ENCODE measurements at regions not wholly inside any gene's neighbourhood (a gene's known extent, or its start where the extent isn't known, plus 50 kb on each side); places are given as distances from the start of the nearest gene placed in this dataset.

DNA sequence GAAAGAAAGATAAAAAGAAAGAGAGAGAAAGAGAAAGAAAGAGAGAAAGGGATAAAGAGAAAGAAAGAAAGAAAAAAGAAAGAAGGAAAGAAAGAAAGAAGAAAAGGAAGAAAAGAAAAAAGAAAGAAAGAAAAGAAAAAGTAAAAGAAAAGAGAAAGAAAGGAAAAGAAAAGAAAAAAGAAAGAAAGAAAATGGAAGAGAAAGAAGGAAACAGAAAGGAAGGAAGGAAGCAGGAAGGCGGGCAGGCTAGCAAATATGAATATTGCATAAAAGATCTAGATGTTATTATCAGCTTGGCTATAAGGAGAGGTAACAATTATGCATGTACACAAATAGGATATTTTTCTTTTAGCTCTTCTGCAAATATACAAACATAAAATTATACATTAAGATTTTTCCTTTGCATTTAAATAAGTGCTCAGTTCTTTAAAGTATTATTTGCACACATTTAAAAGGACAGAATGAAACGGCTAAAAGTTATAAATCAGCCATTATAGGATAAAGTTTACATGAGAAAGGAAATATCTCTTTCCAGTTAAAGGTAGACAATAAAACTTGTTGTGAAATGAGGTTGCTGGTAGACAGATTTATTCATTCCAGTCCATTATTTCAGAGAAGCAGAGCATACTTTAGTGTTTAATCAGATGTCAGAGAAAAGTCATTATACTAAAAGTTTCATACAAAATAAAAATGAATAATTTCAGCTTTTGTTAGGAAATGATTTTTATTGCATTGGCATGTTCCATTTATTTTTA, 511.4 kb downstream of the KCNJ3 start:
- no peak overlapping the region for H3K27ac Mint-ChIP-seq
- H3K4me1 Mint-ChIP-seq (ENCODE audit: low read depth) = no peaks in the 10 kb centered on the region
- DNase-seq = no peak

GRCh38 chr2:155203178-155203577, 504.7 kb downstream of the KCNJ3 start:
- no peaks in the 10 kb centered on the region for H3K27me3 Mint-ChIP-seq (ENCODE audit: insufficient read depth)
- no peaks in the 10 kb centered on the region for H3K36me3 Mint-ChIP-seq (ENCODE audit: low read depth)
- DNase-seq = no peak
- no peak overlapping the region for H3K27ac Mint-ChIP-seq
- H3K4me3 Mint-ChIP-seq = no peak overlapping the region
- H3K9me3 Mint-ChIP-seq = peaks cover 19% of the 10 kb centered on the region
- TF ChIP-seq, protein P1, sequence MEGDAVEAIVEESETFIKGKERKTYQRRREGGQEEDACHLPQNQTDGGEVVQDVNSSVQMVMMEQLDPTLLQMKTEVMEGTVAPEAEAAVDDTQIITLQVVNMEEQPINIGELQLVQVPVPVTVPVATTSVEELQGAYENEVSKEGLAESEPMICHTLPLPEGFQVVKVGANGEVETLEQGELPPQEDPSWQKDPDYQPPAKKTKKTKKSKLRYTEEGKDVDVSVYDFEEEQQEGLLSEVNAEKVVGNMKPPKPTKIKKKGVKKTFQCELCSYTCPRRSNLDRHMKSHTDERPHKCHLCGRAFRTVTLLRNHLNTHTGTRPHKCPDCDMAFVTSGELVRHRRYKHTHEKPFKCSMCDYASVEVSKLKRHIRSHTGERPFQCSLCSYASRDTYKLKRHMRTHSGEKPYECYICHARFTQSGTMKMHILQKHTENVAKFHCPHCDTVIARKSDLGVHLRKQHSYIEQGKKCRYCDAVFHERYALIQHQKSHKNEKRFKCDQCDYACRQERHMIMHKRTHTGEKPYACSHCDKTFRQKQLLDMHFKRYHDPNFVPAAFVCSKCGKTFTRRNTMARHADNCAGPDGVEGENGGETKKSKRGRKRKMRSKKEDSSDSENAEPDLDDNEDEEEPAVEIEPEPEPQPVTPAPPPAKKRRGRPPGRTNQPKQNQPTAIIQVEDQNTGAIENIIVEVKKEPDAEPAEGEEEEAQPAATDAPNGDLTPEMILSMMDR (IDR thresholded peaks at IDR 0.05) = no peak
- no peaks in the 10 kb centered on the region for H3K4me1 Mint-ChIP-seq (ENCODE audit: low read depth)

More for the DNA sequence above, 511.4 kb downstream of the KCNJ3 start:
- Mint-ChIP-seq H3K27me3 (ENCODE audit: insufficient read depth) (no peaks in the 10 kb centered on the region), H3K4me3 (no peak overlapping the region), H3K36me3 (ENCODE audit: low read depth) (no peaks in the 10 kb centered on the region), H3K9me3 (peaks cover 37% of the 10 kb centered on the region)
- TF ChIP-seq, protein P1 (IDR thresholded peaks at IDR 0.05) = no peak

- H3K4me3 Mint-ChIP-seq = no peak overlapping the region
- no peak overlapping the region for H3K27ac Mint-ChIP-seq
- H3K4me1 Mint-ChIP-seq (ENCODE audit: low read depth) = no peaks in the 10 kb centered on the region
- H3K9me3 Mint-ChIP-seq = peaks cover 12% of the 10 kb centered on the region; the same call in 1 of the 2 replicates
- no peaks in the 10 kb centered on the region for H3K27me3 Mint-ChIP-seq (ENCODE audit: insufficient read depth)
- DNase-seq = no peak
- TF ChIP-seq, protein P1 (IDR thresholded peaks at IDR 0.05) = no peak
- no peaks in the 10 kb centered on the region for H3K36me3 Mint-ChIP-seq (ENCODE audit: low read depth)
These were observed 502.3 kb downstream of the KCNJ3 start for GRCh38 chr2:155200753-155201152.

- Mint-ChIP-seq H3K27me3 (ENCODE audit: insufficient read depth) (no peaks in the 10 kb centered on the region), H3K27ac (no peak overlapping the region), H3K36me3 (ENCODE audit: low read depth) (peaks cover 18% of the 10 kb centered on the region), H3K4me3 (no peak overlapping the region), H3K9me3 (peaks cover 55% of the 10 kb centered on the region), H3K4me1 (ENCODE audit: low read depth) (no peaks in the 10 kb centered on the region)
- TF ChIP-seq, protein P1 (IDR thresholded peaks at IDR 0.05) = no peak
- no peak for DNase-seq
These were observed 491.8 kb downstream of the KCNJ3 start for GRCh38 chr2:155190342-155190741.

DNA sequence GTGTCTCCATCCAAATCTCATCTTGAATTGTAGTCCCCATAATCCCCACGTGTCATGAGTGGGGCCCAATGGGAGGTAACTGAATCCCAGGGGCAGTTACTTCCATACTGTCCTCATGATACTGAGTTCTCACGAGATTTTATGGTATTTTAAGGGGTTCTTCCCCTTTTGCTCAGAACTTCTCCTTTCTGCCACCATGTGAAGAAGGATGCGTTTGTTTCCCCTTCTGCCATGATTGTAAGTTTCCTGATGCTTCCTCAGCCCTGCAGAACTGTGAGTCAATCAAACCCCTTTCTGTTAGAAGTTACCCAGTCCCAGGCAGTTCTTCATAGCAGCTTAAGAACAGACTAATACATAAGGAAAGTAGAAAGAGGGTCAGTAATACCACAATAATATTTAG, 480.4 kb downstream of the KCNJ3 start:
- H3K36me3 Mint-ChIP-seq (ENCODE audit: low read depth) = no peaks in the 10 kb centered on the region
- H3K27me3 Mint-ChIP-seq (ENCODE audit: insufficient read depth) = no peaks in the 10 kb centered on the region
- H3K4me1 Mint-ChIP-seq (ENCODE audit: low read depth) = no peaks in the 10 kb centered on the region
- TF ChIP-seq, protein P1 (IDR thresholded peaks at IDR 0.05) = no peak
- no peak overlapping the region for H3K27ac Mint-ChIP-seq
- H3K9me3 Mint-ChIP-seq = peaks cover 25% of the 10 kb centered on the region
- H3K4me3 Mint-ChIP-seq = no peak overlapping the region
- no peak for DNase-seq
